ENCODE measurements at regions not wholly inside any gene's neighbourhood (a gene's known extent, or its start where the extent isn't known, plus 50 kb on each side); places are given as distances from the start of the nearest gene placed in this dataset.

DNA sequence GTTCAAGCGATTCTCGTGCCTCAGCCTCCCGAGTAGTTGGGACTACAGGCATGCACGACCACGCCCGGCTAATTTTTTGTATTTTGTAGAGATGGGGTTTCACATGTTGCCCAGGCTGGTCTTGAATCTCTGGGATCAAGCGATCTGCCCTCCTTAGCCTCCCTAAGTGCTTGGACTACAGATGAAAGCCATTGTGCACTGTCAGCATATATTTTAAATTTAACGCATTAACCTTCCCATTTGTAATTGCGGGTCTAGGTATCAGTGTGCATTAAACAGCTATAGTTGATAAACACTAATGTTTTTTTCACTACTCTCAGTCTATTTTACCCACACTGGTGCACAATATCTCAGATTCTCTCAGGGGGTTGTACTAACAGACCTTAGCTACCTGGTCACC, 1930.8 kb downstream of the C4orf33 start (continued):
- TF ChIP-seq NR2C2 (CRISPR knock-in tag; IDR thresholded peaks at IDR 0.05) (no peak), NR2C2 (tag; IDR thresholded peaks at IDR 0.05) (no peak), RBM15 (IDR thresholded peaks at IDR 0.05; ENCODE audit: insufficient read depth, low read length) (no peak), MAFK (IDR thresholded peaks at IDR 0.05; ENCODE audit: low read length) (peak; percentile 82), RBBP5 (IDR thresholded peaks at IDR 0.05; ENCODE audit: borderline replicate concordance, insufficient read depth, low read length, poor library complexity, severe bottlenecking) (no peak), RFX7 (CRISPR knock-in tag; IDR thresholded peaks at IDR 0.05) (no peak), TBL1XR1 (IDR thresholded peaks at IDR 0.05; ENCODE audit: low read length in 2 of 2) (no peak), ZNF354B (CRISPR knock-in tag; IDR thresholded peaks at IDR 0.05) (no peak), ZZZ3 (IDR thresholded peaks at IDR 0.05) (no peak), NBN (IDR thresholded peaks at IDR 0.05; ENCODE audit: low read depth) (no peak), ZNF232 (CRISPR knock-in tag; IDR thresholded peaks at IDR 0.05) (no peak), ZNF316 (IDR thresholded peaks at IDR 0.05) (peak; percentile 49; the same call in 1 of the 2 replicates), GTF2A2 (tag; IDR thresholded peaks at IDR 0.05) (no peak)
- TF ChIP-seq, protein P1, sequence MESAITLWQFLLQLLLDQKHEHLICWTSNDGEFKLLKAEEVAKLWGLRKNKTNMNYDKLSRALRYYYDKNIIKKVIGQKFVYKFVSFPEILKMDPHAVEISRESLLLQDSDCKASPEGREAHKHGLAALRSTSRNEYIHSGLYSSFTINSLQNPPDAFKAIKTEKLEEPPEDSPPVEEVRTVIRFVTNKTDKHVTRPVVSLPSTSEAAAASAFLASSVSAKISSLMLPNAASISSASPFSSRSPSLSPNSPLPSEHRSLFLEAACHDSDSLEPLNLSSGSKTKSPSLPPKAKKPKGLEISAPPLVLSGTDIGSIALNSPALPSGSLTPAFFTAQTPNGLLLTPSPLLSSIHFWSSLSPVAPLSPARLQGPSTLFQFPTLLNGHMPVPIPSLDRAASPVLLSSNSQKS (CRISPR knock-in tag; IDR thresholded peaks at IDR 0.05) = no peak

DNA sequence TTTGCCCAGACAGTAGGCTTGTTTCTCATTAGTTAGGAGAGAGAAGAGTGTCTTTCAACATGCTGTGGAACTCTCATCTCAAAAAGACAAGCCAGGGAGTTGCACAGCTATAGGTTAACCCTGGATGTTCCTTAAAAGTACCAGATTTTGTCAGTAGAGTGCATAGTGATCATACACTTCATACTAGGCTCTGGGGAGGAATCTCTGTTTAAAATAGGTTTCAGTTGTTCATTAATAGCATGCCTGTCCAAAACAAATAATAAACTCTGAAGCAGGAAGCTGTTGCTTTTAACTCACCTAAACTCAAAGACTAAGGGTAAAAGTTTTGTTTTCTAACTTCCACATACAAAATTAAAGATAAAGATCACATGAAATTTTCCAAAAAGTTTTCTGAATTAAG, 1948.4 kb downstream of the C4orf33 start:
- H4K20me1 ChIP-seq (replicated peaks; ENCODE audit: control insufficient read depth, insufficient read depth, low read length) = no peaks in the 10 kb centered on the region
- in situ Hi-C loops (cut with MboI) (no loop called here), intact Hi-C loops (cut with micrococcal nuclease) (no loop called here)
- no peaks in the 10 kb centered on the region for H3K4me1 ChIP-seq (replicated peaks in 1 of 2; ENCODE audit: control insufficient read depth in 2 of 2, insufficient read depth in 2 of 2, low read length in 2 of 2)
- ATAC-seq = no peak
- no peak overlapping the region for H3K9ac ChIP-seq (ENCODE audit: insufficient read depth in 1 of 2, low read depth in 2 of 2, low read length in 2 of 2)
- FAIRE-seq = no peak
- POLR2A ChIA-PET = no interaction called here
- H3K36me3 ChIP-seq (ENCODE audit: control insufficient read depth, insufficient read depth, low read length) = no peaks in the 10 kb centered on the region
- no peaks in the 10 kb centered on the region for H3K27me3 ChIP-seq (ENCODE audit: control insufficient read depth in 2 of 2, insufficient read depth in 2 of 2, low read length in 2 of 2)
- no peaks in the 10 kb centered on the region for H3K9me1 ChIP-seq (ENCODE audit: control insufficient read depth, insufficient read depth, low read length)
- no peak for DNase-seq (ENCODE audit: extremely low read depth in 1 of 4, low spot score in 3 of 4)
- CTCF ChIA-PET (ENCODE audit: low intra/inter-chr PET ratio) = no interaction called here
- no peak overlapping the region for H3K27ac ChIP-seq (ENCODE audit: extremely low read depth, low read depth, low read length)
- no peaks in the 10 kb centered on the region for H3K79me2 ChIP-seq (ENCODE audit: control insufficient read depth, insufficient read depth, low read length)
- no TSS peak for BruUV-seq (replicated peaks)
- no peak overlapping the region for H2AFZ ChIP-seq (ENCODE audit: low read depth, low read length)
- no peaks in the 10 kb centered on the region for H3K9me3 ChIP-seq (replicated peaks; ENCODE audit: control insufficient read depth, insufficient read depth, low read depth, low read length)
- H3K4me3 ChIP-seq = no peak overlapping the region
- no peak overlapping the region for H3K4me2 ChIP-seq (ENCODE audit: insufficient read depth, low read length)
- TF ChIP-seq, protein P2, sequence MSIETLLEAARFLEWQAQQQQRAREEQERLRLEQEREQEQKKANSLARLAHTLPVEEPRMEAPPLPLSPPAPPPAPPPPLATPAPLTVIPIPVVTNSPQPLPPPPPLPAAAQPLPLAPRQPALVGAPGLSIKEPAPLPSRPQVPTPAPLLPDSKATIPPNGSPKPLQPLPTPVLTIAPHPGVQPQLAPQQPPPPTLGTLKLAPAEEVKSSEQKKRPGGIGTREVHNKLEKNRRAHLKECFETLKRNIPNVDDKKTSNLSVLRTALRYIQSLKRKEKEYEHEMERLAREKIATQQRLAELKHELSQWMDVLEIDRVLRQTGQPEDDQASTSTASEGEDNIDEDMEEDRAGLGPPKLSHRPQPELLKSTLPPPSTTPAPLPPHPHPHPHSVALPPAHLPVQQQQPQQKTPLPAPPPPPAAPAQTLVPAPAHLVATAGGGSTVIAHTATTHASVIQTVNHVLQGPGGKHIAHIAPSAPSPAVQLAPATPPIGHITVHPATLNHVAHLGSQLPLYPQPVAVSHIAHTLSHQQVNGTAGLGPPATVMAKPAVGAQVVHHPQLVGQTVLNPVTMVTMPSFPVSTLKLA (conservative IDR thresholded peaks at IDR 0.05) = no peak
- TF ChIP-seq, protein P3, sequence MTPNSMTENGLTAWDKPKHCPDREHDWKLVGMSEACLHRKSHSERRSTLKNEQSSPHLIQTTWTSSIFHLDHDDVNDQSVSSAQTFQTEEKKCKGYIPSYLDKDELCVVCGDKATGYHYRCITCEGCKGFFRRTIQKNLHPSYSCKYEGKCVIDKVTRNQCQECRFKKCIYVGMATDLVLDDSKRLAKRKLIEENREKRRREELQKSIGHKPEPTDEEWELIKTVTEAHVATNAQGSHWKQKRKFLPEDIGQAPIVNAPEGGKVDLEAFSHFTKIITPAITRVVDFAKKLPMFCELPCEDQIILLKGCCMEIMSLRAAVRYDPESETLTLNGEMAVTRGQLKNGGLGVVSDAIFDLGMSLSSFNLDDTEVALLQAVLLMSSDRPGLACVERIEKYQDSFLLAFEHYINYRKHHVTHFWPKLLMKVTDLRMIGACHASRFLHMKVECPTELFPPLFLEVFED (CRISPR knock-in tag; conservative IDR thresholded peaks at IDR 0.05) = no peak
- no peak for TF ChIP-seq ZNF347 (CRISPR knock-in tag; IDR thresholded peaks at IDR 0.05; ENCODE audit: low read depth)
- TF ChIP-seq FOXK2 (conservative IDR thresholded peaks at IDR 0.05 in 1 of 2, IDR thresholded peaks at IDR 0.05 in 1 of 2; ENCODE audit: low read depth in 2 of 2) = no peak
- no peak for TF ChIP-seq BACH1 (tag; IDR thresholded peaks at IDR 0.05)
- no peak for TF ChIP-seq RB1 (IDR thresholded peaks at IDR 0.05; ENCODE audit: low read depth)
- no peak for TF ChIP-seq ZNF133 (CRISPR knock-in tag; IDR thresholded peaks at IDR 0.05)
- no peak for TF ChIP-seq ZNF584 (CRISPR knock-in tag; IDR thresholded peaks at IDR 0.05; ENCODE audit: low read depth)
